DOHH2 (cell line): ENCODE measurements at regions not wholly inside any gene's neighbourhood (a gene's known extent, or its start where the extent isn't known, plus 50 kb on each side); places are given as distances from the start of the nearest gene placed in this dataset.

Source experiments
- H3F3A ChIP-seq: fragments of 200-600 bp; sonication (generic), shearing (Covaris generic); 2 replicates; pipeline ENCODE4 v1.6.0; 2016; ENCODE audit warnings: antibody characterized with exemption, mild to moderate bottlenecking; ENCODE audit not compliant: control insufficient read depth, insufficient read depth
- H3K27ac ChIP-seq: fragments of 200-600 bp; sonication (generic); 2 replicates; pipeline ENCODE4 v1.5.1; 2014; ENCODE audit warnings: low read depth, mild to moderate bottlenecking, low read length, moderate library complexity
- H3K27me3 ChIP-seq: fragments of 200-600 bp; sonication (generic); 2 replicates; pipeline ENCODE4 v1.6.1; 2014; ENCODE audit warnings: mild to moderate bottlenecking, low read length, mixed read lengths; ENCODE audit not compliant: control insufficient read depth
- H3K36me3 ChIP-seq: fragments of 200-600 bp; sonication (generic); 2 replicates; pipeline ENCODE4 v1.6.1; 2014; ENCODE audit warnings: mild to moderate bottlenecking, low read length, moderate library complexity, mixed read lengths; ENCODE audit not compliant: control insufficient read depth
- H3K4me1 ChIP-seq: fragments of 200-600 bp; sonication (generic); 2 replicates; pipeline ENCODE4 v1.6.1; 2014; ENCODE audit warnings: mild to moderate bottlenecking, low read length, mixed read lengths; ENCODE audit not compliant: control insufficient read depth
- H3K4me2 ChIP-seq: fragments of 200-600 bp; sonication (generic); 2 replicates; pipeline ENCODE4 v1.6.0; 2014; ENCODE audit warnings: mild to moderate bottlenecking, low read length, moderate library complexity
- H3K4me3 ChIP-seq: fragments of 200-600 bp; sonication (generic); 2 replicates; pipeline ENCODE4 v1.5.1; 2014; ENCODE audit warnings: mild to moderate bottlenecking, low read length, mixed read lengths
- H3K79me2 ChIP-seq: fragments of 200-600 bp; sonication (generic); 2 replicates; pipeline ENCODE4 v1.6.1; 2014; ENCODE audit warnings: mild to moderate bottlenecking, low read length, mixed read lengths; ENCODE audit not compliant: control insufficient read depth
- H3K9me2 ChIP-seq: fragments of 200-600 bp; sonication (generic); replicated peaks from 2 replicates; pipeline ENCODE4 v1.6.1; 2014; ENCODE audit warnings: mild to moderate bottlenecking, low read length, mixed read lengths; ENCODE audit not compliant: control insufficient read depth
- H3K9me3 ChIP-seq: fragments of 200-600 bp; sonication (generic); 2 replicates; pipeline ENCODE4 v1.6.1; 2014; ENCODE audit warnings: antibody characterized with exemption, low read length, mixed read lengths; ENCODE audit not compliant: control insufficient read depth, insufficient read depth
- H4K20me1 ChIP-seq: fragments of 200-600 bp; sonication (generic); 2 replicates; pipeline ENCODE4 v1.6.0; 2014; ENCODE audit warnings: low read depth, mild to moderate bottlenecking, antibody characterized with exemption, low read length, moderate library complexity; ENCODE audit not compliant: control insufficient read depth, insufficient read depth
- EZH2phosphoT487 ChIP-seq: fragments of 200-600 bp; sonication (generic); IDR thresholded peaks from 2 replicates; pipeline ENCODE4 v1.6.1; 2017; ENCODE audit warnings: borderline replicate concordance, mild to moderate bottlenecking, antibody characterized with exemption, low read length, moderate library complexity, mixed read lengths
- TF ChIP-seq, protein P1 (sequence below): fragments of 200-600 bp; sonication (generic); IDR thresholded peaks from one replicate; pipeline ENCODE4 v1.5.1; 2014; ENCODE audit warnings: antibody characterized with exemption, mild to moderate bottlenecking, low read depth, low read length; ENCODE audit not compliant: poor library complexity, severe bottlenecking

DNA sequence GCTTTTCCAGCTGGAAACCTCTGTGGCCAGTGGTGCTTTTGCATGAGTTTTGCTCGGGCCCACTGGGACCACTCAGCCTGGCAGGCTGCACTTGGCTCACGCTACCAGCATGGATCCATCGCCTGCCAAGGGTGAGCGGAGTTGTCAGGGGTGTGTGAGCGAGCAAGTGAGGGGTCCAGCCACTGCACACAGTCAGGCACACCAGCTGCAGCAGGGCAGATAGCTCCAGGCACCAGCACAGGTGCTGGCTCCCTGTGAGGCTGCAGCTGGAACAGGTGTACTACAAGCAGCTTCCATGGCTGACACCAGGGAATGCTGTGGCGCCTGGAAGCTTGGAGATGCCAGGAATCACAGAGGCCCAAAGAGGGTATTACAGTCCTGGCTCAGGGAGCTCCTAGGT lies 391.2 kb upstream of the SGCD start:
- no peak overlapping the region for H3K27ac ChIP-seq
- H3K4me2 ChIP-seq = no peak overlapping the region
- no peaks in the 10 kb centered on the region for H3K27me3 ChIP-seq
- no peaks in the 10 kb centered on the region for H3K36me3 ChIP-seq
- H3F3A ChIP-seq = no peaks in the 10 kb centered on the region
- H3K4me1 ChIP-seq = no peaks in the 10 kb centered on the region
- TF ChIP-seq EZH2phosphoT487 = no peak
- TF ChIP-seq, protein P1, sequence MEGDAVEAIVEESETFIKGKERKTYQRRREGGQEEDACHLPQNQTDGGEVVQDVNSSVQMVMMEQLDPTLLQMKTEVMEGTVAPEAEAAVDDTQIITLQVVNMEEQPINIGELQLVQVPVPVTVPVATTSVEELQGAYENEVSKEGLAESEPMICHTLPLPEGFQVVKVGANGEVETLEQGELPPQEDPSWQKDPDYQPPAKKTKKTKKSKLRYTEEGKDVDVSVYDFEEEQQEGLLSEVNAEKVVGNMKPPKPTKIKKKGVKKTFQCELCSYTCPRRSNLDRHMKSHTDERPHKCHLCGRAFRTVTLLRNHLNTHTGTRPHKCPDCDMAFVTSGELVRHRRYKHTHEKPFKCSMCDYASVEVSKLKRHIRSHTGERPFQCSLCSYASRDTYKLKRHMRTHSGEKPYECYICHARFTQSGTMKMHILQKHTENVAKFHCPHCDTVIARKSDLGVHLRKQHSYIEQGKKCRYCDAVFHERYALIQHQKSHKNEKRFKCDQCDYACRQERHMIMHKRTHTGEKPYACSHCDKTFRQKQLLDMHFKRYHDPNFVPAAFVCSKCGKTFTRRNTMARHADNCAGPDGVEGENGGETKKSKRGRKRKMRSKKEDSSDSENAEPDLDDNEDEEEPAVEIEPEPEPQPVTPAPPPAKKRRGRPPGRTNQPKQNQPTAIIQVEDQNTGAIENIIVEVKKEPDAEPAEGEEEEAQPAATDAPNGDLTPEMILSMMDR = no peak
- no peak overlapping the region for H3K4me3 ChIP-seq
- H3K9me3 ChIP-seq = no peaks in the 10 kb centered on the region
- no peaks in the 10 kb centered on the region for H4K20me1 ChIP-seq
- H3K9me2 ChIP-seq = no peaks in the 10 kb centered on the region
- H3K79me2 ChIP-seq = no peaks in the 10 kb centered on the region

DNA sequence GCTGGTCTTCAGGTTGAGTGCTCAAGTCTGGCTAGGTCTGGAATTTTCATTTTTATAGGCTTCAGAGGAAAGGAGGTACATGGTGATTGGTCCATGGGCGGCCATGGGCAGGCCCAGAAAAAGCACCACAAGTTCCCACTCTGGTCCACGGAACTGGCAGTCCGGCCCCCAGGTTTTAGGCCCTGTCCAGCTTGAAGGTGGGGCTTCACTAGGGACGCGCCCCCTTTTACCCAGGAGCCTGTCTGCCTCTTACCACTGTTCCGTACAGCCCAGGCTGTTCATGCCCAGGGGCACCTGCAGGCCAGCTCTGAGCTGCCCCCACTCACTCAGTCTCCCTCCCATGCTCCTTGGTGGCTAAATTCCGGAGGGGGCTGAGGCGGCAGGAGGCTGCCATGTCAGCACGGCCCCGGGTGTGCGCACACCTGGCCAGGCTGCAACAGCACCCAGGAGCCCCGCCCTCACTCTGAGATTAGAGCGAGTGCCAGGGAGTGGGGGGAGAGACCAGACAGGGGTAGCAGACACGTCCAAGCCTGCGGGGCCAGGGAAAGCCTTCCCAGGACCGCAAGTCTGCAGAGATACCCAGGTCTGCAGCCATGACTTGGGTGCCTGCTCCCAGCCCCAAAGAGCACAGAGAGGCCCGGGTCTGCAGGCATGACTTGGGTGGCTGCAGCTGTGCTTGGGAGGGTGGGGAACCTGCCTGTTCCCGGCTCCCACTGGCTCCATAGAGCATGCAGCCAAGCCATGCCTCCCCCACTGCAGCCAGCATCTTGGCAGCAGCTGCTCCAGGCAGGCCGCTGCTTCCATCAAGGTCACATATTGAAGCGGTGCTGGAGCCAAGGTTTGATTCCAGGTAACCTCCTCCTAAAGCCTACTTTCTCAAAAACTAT lies 390.2 kb upstream of the SGCD start:
- no peak overlapping the region for H3K27ac ChIP-seq
- H3K4me1 ChIP-seq = no peaks in the 10 kb centered on the region
- H3K9me2 ChIP-seq = no peaks in the 10 kb centered on the region
- no peaks in the 10 kb centered on the region for H3K79me2 ChIP-seq
- H3K36me3 ChIP-seq = no peaks in the 10 kb centered on the region
- H3K27me3 ChIP-seq = no peaks in the 10 kb centered on the region
- no peak overlapping the region for H3K4me3 ChIP-seq
- no peaks in the 10 kb centered on the region for H3K9me3 ChIP-seq
- TF ChIP-seq EZH2phosphoT487 = no peak
- TF ChIP-seq, protein P1 = no peak
- H4K20me1 ChIP-seq = no peaks in the 10 kb centered on the region
- no peak overlapping the region for H3K4me2 ChIP-seq
- no peaks in the 10 kb centered on the region for H3F3A ChIP-seq

DNA sequence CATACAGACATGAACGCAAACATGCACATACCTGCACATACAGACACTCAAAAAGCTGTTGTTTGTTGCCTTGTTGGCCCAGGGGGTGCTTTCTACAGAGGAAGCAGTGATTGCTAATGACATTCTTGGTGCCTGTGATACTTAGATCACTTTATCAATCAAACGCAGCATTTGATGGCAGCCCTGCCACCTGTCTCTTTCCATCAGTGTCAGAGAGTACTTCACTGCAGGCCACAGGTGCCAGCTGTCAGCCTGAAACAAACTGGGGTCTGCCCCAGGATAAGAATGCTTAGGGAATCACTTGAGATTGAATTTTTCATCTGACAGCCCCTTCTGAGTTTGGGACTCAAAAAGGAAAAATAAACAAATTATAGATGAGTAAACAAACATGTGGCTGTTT lies 388.9 kb upstream of the SGCD start:
- Histone ChIP-seq H3K79me2 (no peaks in the 10 kb centered on the region), H3K4me3 (no peak overlapping the region), H3K4me1 (no peaks in the 10 kb centered on the region), H3K36me3 (no peaks in the 10 kb centered on the region), H3F3A (no peaks in the 10 kb centered on the region), H3K9me3 (no peaks in the 10 kb centered on the region), H3K9me2 (no peaks in the 10 kb centered on the region), H3K27ac (no peak overlapping the region), H3K27me3 (no peaks in the 10 kb centered on the region), H3K4me2 (no peak overlapping the region), H4K20me1 (no peaks in the 10 kb centered on the region)
- TF ChIP-seq EZH2phosphoT487 = no peak
- TF ChIP-seq, protein P1 = no peak
